G401 (cell line): ENCODE measurements at regions not wholly inside any gene's neighbourhood (a gene's known extent, or its start where the extent isn't known, plus 50 kb on each side); places are given as distances from the start of the nearest gene placed in this dataset.

Experiments
- DNase-seq: peaks from one replicate; pipeline ENCODE4 v3.0.0-alpha.2; 2015; ENCODE audit warnings: low spot score
- in situ Hi-C: cut with HindIII; loops from 2 replicates; pipeline ENCODE4 v1.10.0; 2016; ENCODE audit warnings: low sequenced_read_pairs, mixed read lengths

- in situ Hi-C loops: no loop called here
- DNase-seq: no peak
Measured at GRCh38 chr4:133802359-133803140, 399.0 kb downstream of the PABPC4L start.

- in situ Hi-C loops: no loop called here
- no peak for DNase-seq
Measured at GRCh38 chr4:133801883-133802282, 399.7 kb downstream of the PABPC4L start.

- DNase-seq: no peak
- in situ Hi-C loops: no loop called here
Measured at GRCh38 chr4:133800966-133801365, 400.6 kb downstream of the PABPC4L start.

GRCh38 chr4:133799717-133800315 is 401.8 kb downstream of the PABPC4L start:
- no peak for DNase-seq
- in situ Hi-C loops: no loop called here

- DNase-seq: no peak
- in situ Hi-C loops: no loop called here
Measured at GRCh38 chr4:133777661-133778060, 423.9 kb downstream of the PABPC4L start.

GRCh38 chr4:133776961-133777360 is 424.6 kb downstream of the PABPC4L start:
- no peak for DNase-seq
- in situ Hi-C loops: no loop called here

GRCh38 chr4:133776503-133776902 is 425.1 kb downstream of the PABPC4L start:
- in situ Hi-C loops: no loop called here

GRCh38 chr4:133775881-133776280 is 425.7 kb downstream of the PABPC4L start:
- in situ Hi-C loops: no loop called here
- no peak for DNase-seq

More at GRCh38 chr4:133776503-133776902, 425.1 kb downstream of the PABPC4L start:
- DNase-seq: no peak

GRCh38 chr4:133775469-133775868 is 426.1 kb downstream of the PABPC4L start:
- in situ Hi-C loops: no loop called here
- DNase-seq: no peak

GRCh38 chr4:133759428-133759827 is 442.2 kb downstream of the PABPC4L start:
- no peak for DNase-seq
- in situ Hi-C loops: no loop called here

- in situ Hi-C loops: no loop called here
Measured at GRCh38 chr4:133741766-133742165, 459.8 kb downstream of the PABPC4L start.

GRCh38 chr4:133720001-133720400 is 481.6 kb downstream of the PABPC4L start:
- in situ Hi-C loops: no loop called here
- DNase-seq: no peak

More at GRCh38 chr4:133741766-133742165, 459.8 kb downstream of the PABPC4L start:
- DNase-seq: no peak

- in situ Hi-C loops: no loop called here
- DNase-seq: no peak
Measured at GRCh38 chr4:133719098-133719497, 482.5 kb downstream of the PABPC4L start.

GRCh38 chr4:133714211-133714610 is 487.4 kb downstream of the PABPC4L start:
- DNase-seq: no peak
- in situ Hi-C loops: no loop called here

- in situ Hi-C loops: no loop called here
- no peak for DNase-seq
Measured at GRCh38 chr4:133713340-133713739, 488.2 kb downstream of the PABPC4L start.

- DNase-seq: no peak
- in situ Hi-C loops: no loop called here
Measured at GRCh38 chr4:133711817-133712216, 489.8 kb downstream of the PABPC4L start.

GRCh38 chr4:133694416-133694815 is 507.2 kb downstream of the PABPC4L start:
- in situ Hi-C loops: no loop called here

GRCh38 chr4:133683967-133684366 is 517.6 kb downstream of the PABPC4L start:
- no peak for DNase-seq
- in situ Hi-C loops: no loop called here

More at GRCh38 chr4:133694416-133694815, 507.2 kb downstream of the PABPC4L start:
- DNase-seq: no peak

GRCh38 chr4:133668061-133668851 is 519.2 kb downstream of the PCDH10 start:
- in situ Hi-C loops: no loop called here
- no peak for DNase-seq

GRCh38 chr4:133647206-133647605 is 498.1 kb downstream of the PCDH10 start:
- in situ Hi-C loops: no loop called here
- no peak for DNase-seq
